IMR-90 (cell line): ENCODE measurements at regions not wholly inside any gene's neighbourhood (a gene's known extent, or its start where the extent isn't known, plus 50 kb on each side); places are given as distances from the start of the nearest gene placed in this dataset.

Source experiments
- CTCF ChIP-seq: conservative IDR thresholded peaks from 2 replicates; pipeline ENCODE4 v1.5.1; 2012; ENCODE audit warnings: mild to moderate bottlenecking, low read depth, low read length, improper control_type of control experiment
- ELK1 ChIP-seq: fragments of 150-350 bp; IDR thresholded peaks from 2 replicates; pipeline ENCODE4 v1.6.1; 2016; ENCODE audit warnings: low read depth, mild to moderate bottlenecking, low read length, moderate library complexity, borderline replicate concordance
- MAZ ChIP-seq: IDR thresholded peaks from 2 replicates; pipeline ENCODE4 v1.6.1; 2012; ENCODE audit warnings: low read depth, mild to moderate bottlenecking, low read length, improper control_type of control experiment, moderate library complexity, borderline replicate concordance
- POLR2A ChIP-seq: IDR thresholded peaks from 2 replicates; pipeline ENCODE4 v1.6.1; 2012; ENCODE audit warnings: mild to moderate bottlenecking, low read depth, low read length
- RAD21 ChIP-seq: IDR thresholded peaks from 2 replicates; pipeline ENCODE4 v1.6.1; 2012; ENCODE audit warnings: low read length, improper control_type of control experiment
- RCOR1 ChIP-seq: IDR thresholded peaks from 2 replicates; pipeline ENCODE4 v1.6.1; 2012; ENCODE audit warnings: mild to moderate bottlenecking, low read length, improper control_type of control experiment; ENCODE audit not compliant: insufficient replicate concordance
- SMC3 ChIP-seq: fragments of 150-350 bp; IDR thresholded peaks from 2 replicates; pipeline ENCODE4 v1.6.1; 2016; ENCODE audit warnings: low read depth, mild to moderate bottlenecking, antibody characterized with exemption, low read length, moderate library complexity

GRCh38 chr5:8561224-8561840 lies 692.4 kb downstream of the MTRR start:
- TF ChIP-seq CTCF (no peak), POLR2A (no peak), RCOR1 (no peak), RAD21 (no peak), MAZ (no peak), ELK1 (no peak), SMC3 (no peak)
